Ovary (tissue), 3 donors: ENCODE measurements at regions not wholly inside any gene's neighbourhood (a gene's known extent, or its start where the extent isn't known, plus 50 kb on each side); places are given as distances from the start of the nearest gene placed in this dataset.

Experiments used
- EP300 ChIP-seq: sonication (generic); formaldehyde crosslinking; IDR thresholded peaks from one replicate; pipeline ENCODE4 v1.6.1; 2017; ENCODE audit warnings: antibody characterized with exemption
- POLR2A ChIP-seq: fragments of 450-650 bp; IDR thresholded peaks from one replicate; pipeline ENCODE4 v1.6.1; 2017; ENCODE audit warnings: antibody characterized with exemption, mild to moderate bottlenecking, moderate library complexity
- TF ChIP-seq, protein P1 (sequence below), 3 donors: fragments of 450-650 bp in 2 of 3; fragments of 200-600 bp in 1 of 3; IDR thresholded peaks; one replicate each; pipeline versions ENCODE4 v1.5.1 to v1.8.0; 2016 to 2022; ENCODE audit warnings: antibody characterized with exemption in 3 of 3, mild to moderate bottlenecking in 1 of 3
- donor health status: DM: no; HTN: no; CAD: no.

DNA sequence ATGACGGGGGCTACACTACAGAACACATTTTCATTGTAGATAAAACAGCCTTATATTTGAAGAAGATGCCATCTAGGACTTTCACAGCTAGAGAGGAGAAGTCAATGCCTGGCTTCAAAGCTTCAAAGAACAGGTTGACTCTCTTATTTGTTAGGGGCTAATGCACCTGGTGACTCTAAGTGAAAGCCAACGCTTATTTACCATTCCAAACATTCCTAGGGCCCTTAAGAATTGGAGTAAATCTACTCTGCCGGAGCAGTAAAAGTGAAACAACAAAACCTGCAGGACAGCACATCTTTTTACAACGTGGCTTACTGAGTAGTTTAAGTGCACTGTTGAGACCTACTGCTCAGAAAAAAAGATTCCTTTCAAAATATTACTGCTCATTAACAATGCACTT is 487.2 kb upstream of the SOX5 start:
- no peak for TF ChIP-seq POLR2A
- TF ChIP-seq, protein P1, sequence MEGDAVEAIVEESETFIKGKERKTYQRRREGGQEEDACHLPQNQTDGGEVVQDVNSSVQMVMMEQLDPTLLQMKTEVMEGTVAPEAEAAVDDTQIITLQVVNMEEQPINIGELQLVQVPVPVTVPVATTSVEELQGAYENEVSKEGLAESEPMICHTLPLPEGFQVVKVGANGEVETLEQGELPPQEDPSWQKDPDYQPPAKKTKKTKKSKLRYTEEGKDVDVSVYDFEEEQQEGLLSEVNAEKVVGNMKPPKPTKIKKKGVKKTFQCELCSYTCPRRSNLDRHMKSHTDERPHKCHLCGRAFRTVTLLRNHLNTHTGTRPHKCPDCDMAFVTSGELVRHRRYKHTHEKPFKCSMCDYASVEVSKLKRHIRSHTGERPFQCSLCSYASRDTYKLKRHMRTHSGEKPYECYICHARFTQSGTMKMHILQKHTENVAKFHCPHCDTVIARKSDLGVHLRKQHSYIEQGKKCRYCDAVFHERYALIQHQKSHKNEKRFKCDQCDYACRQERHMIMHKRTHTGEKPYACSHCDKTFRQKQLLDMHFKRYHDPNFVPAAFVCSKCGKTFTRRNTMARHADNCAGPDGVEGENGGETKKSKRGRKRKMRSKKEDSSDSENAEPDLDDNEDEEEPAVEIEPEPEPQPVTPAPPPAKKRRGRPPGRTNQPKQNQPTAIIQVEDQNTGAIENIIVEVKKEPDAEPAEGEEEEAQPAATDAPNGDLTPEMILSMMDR (IDR thresholded peaks at IDR 0.05) = no peak
- no peak for TF ChIP-seq EP300
